ENCODE measurements at regions not wholly inside any gene's neighbourhood (a gene's known extent, or its start where the extent isn't known, plus 50 kb on each side); places are given as distances from the start of the nearest gene placed in this dataset.

GRCh38 chr5:166906991-166907713 is 1384.3 kb upstream of the WWC1 start:
- ATAC-seq, result no peak
- TF ChIP-seq CREB5 (CRISPR knock-in tag; IDR thresholded peaks at IDR 0.05; ENCODE audit: low read depth), result peak; percentile 85
- no peak for TF ChIP-seq SNAI2 (CRISPR knock-in tag; IDR thresholded peaks at IDR 0.05)
- TF ChIP-seq OSR1 (CRISPR knock-in tag; IDR thresholded peaks at IDR 0.05), result no peak
- TF ChIP-seq PPARA (CRISPR knock-in tag; IDR thresholded peaks at IDR 0.05; ENCODE audit: borderline replicate concordance), result no peak
- no peak for TF ChIP-seq GLIS3 (CRISPR knock-in tag; IDR thresholded peaks at IDR 0.05)
- TF ChIP-seq ZNF8 (CRISPR knock-in tag; IDR thresholded peaks at IDR 0.05), result no peak
- TF ChIP-seq CSRNP3 (CRISPR knock-in tag; IDR thresholded peaks at IDR 0.05), result no peak
- no peak for TF ChIP-seq ZNF565 (CRISPR knock-in tag; conservative IDR thresholded peaks at IDR 0.05; ENCODE audit: low read depth)
- no peak for TF ChIP-seq ZNF70 (CRISPR knock-in tag; IDR thresholded peaks at IDR 0.05)
- no peak for TF ChIP-seq BACH2 (CRISPR knock-in tag; IDR thresholded peaks at IDR 0.05; ENCODE audit: borderline replicate concordance)
- no peak for TF ChIP-seq ESRRG (CRISPR knock-in tag; IDR thresholded peaks at IDR 0.05)
- TF ChIP-seq ARNTL (CRISPR knock-in tag; IDR thresholded peaks at IDR 0.05; ENCODE audit: borderline replicate concordance, low read depth), result no peak
- TF ChIP-seq TSHZ2 (CRISPR knock-in tag; IDR thresholded peaks at IDR 0.05), result no peak
- peak; percentile 97 for TF ChIP-seq ISL1 (CRISPR knock-in tag; IDR thresholded peaks at IDR 0.05)

- peak; percentile 74 for TF ChIP-seq ISL1 (CRISPR knock-in tag; IDR thresholded peaks at IDR 0.05)
- no peak for TF ChIP-seq GLIS3 (CRISPR knock-in tag; IDR thresholded peaks at IDR 0.05)
- no peak for TF ChIP-seq ARNTL (CRISPR knock-in tag; IDR thresholded peaks at IDR 0.05; ENCODE audit: borderline replicate concordance, low read depth)
- TF ChIP-seq PPARA (CRISPR knock-in tag; IDR thresholded peaks at IDR 0.05; ENCODE audit: borderline replicate concordance), result no peak
- TF ChIP-seq PATZ1 (CRISPR knock-in tag; IDR thresholded peaks at IDR 0.05; ENCODE audit: borderline replicate concordance), result peak; percentile 41; the same call in 1 of the 2 replicates
- no peak for TF ChIP-seq CSDC2 (CRISPR knock-in tag; IDR thresholded peaks at IDR 0.05)
- no peak for TF ChIP-seq CSRNP3 (CRISPR knock-in tag; IDR thresholded peaks at IDR 0.05)
- ATAC-seq, result no peak
These were observed 1382.4 kb upstream of the WWC1 start for GRCh38 chr5:166909040-166909439.

GRCh38 chr5:166909926-166910325 is 1381.5 kb upstream of the WWC1 start:
- no peak for ATAC-seq
- TF ChIP-seq PPARA (CRISPR knock-in tag; IDR thresholded peaks at IDR 0.05; ENCODE audit: borderline replicate concordance), result no peak
- no peak for TF ChIP-seq RARB (CRISPR knock-in tag; IDR thresholded peaks at IDR 0.05)
- TF ChIP-seq TOX (CRISPR knock-in tag; IDR thresholded peaks at IDR 0.05; ENCODE audit: borderline replicate concordance), result no peak
- TF ChIP-seq TCF4 (CRISPR knock-in tag; IDR thresholded peaks at IDR 0.05; ENCODE audit: borderline replicate concordance), result no peak
- no peak for TF ChIP-seq ZC3H10 (CRISPR knock-in tag; IDR thresholded peaks at IDR 0.05)
- no peak for TF ChIP-seq CSDC2 (CRISPR knock-in tag; IDR thresholded peaks at IDR 0.05)
- no peak for TF ChIP-seq OSR1 (CRISPR knock-in tag; IDR thresholded peaks at IDR 0.05)
- TF ChIP-seq ARNTL (CRISPR knock-in tag; IDR thresholded peaks at IDR 0.05; ENCODE audit: borderline replicate concordance, low read depth), result no peak
- TF ChIP-seq POU6F1 (CRISPR knock-in tag; IDR thresholded peaks at IDR 0.05; ENCODE audit: borderline replicate concordance, low read depth), result no peak
- TF ChIP-seq ZFP3 (CRISPR knock-in tag; IDR thresholded peaks at IDR 0.05), result no peak
- no peak for TF ChIP-seq BACH2 (CRISPR knock-in tag; IDR thresholded peaks at IDR 0.05; ENCODE audit: borderline replicate concordance)
- no peak for TF ChIP-seq PATZ1 (CRISPR knock-in tag; IDR thresholded peaks at IDR 0.05; ENCODE audit: borderline replicate concordance)
- no peak for TF ChIP-seq ZNF70 (CRISPR knock-in tag; IDR thresholded peaks at IDR 0.05)

Data from SK-N-SH treated with all-trans-retinoic acid at 6 μM for 48 hours (cell line).